Epithelial cell of proximal tubule (primary cell): ENCODE measurements at regions not wholly inside any gene's neighbourhood (a gene's known extent, or its start where the extent isn't known, plus 50 kb on each side); places are given as distances from the start of the nearest gene placed in this dataset.

Source experiments
- DNase-seq: peaks from one replicate; pipeline ENCODE4 v3.0.0-alpha.2; 2011; ENCODE audit warnings: low read depth
- H3K4me3 ChIP-seq: 2 replicates; pipeline ENCODE4 v1.5.1; 2011; ENCODE audit warnings: low read depth, mild to moderate bottlenecking, low read length
- TF ChIP-seq, protein P1 (sequence below): conservative IDR thresholded peaks from 2 replicates; pipeline ENCODE4 v1.5.1; 2012; ENCODE audit warnings: low read depth, mild to moderate bottlenecking, low read length

GRCh38 chr20:22480336-22480735, 104.0 kb downstream of the FOXA2 start:
- TF ChIP-seq, protein P1, sequence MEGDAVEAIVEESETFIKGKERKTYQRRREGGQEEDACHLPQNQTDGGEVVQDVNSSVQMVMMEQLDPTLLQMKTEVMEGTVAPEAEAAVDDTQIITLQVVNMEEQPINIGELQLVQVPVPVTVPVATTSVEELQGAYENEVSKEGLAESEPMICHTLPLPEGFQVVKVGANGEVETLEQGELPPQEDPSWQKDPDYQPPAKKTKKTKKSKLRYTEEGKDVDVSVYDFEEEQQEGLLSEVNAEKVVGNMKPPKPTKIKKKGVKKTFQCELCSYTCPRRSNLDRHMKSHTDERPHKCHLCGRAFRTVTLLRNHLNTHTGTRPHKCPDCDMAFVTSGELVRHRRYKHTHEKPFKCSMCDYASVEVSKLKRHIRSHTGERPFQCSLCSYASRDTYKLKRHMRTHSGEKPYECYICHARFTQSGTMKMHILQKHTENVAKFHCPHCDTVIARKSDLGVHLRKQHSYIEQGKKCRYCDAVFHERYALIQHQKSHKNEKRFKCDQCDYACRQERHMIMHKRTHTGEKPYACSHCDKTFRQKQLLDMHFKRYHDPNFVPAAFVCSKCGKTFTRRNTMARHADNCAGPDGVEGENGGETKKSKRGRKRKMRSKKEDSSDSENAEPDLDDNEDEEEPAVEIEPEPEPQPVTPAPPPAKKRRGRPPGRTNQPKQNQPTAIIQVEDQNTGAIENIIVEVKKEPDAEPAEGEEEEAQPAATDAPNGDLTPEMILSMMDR: no peak
- H3K4me3 ChIP-seq: no peak overlapping the region
- no peak for DNase-seq

DNA sequence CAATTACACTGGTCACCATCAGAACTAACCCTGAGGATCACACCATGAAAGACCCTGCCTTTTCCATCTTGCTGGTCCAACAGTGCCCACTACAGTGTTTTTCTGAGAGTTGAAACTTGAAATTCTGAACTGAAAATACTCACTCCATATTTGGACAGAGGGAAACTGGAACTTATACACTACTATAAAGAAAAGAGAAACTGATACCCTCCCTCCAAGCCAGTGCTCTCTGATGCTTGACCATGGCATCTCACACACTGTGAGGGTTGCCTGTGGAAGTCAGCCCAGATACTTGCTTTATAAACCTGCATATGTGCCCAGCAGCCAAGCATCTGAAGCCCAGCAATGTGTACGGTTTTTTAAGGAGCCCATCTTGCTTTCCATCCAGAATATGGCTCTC, 108.7 kb downstream of the FOXA2 start:
- H3K4me3 ChIP-seq: no peak overlapping the region
- TF ChIP-seq, protein P1: no peak
- DNase-seq: no peak

DNA sequence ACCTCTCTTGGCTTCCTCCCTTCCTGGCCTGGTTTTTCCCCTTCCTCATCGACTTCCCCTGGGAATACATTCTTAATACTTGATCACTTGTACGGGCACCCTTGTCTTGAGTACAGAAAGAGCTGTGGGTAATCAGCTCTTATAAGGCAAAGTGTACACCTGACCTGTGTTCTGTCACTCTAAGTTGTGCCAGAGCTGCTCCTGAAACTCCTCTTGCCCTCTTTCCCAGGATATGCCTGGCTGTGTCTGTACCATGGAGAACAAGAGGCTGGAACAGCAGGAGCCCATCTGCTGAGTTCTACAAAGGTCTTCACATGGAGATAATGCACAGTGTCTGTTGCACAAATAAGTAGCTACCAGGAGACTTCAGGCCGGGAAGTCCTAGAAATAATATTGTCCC, 110.1 kb downstream of the FOXA2 start:
- DNase-seq: no peak
- no peak overlapping the region for H3K4me3 ChIP-seq
- TF ChIP-seq, protein P1: no peak

GRCh38 chr20:22473293-22473692, 111.1 kb downstream of the FOXA2 start:
- no peak overlapping the region for H3K4me3 ChIP-seq
- DNase-seq: no peak
- TF ChIP-seq, protein P1: no peak

DNA sequence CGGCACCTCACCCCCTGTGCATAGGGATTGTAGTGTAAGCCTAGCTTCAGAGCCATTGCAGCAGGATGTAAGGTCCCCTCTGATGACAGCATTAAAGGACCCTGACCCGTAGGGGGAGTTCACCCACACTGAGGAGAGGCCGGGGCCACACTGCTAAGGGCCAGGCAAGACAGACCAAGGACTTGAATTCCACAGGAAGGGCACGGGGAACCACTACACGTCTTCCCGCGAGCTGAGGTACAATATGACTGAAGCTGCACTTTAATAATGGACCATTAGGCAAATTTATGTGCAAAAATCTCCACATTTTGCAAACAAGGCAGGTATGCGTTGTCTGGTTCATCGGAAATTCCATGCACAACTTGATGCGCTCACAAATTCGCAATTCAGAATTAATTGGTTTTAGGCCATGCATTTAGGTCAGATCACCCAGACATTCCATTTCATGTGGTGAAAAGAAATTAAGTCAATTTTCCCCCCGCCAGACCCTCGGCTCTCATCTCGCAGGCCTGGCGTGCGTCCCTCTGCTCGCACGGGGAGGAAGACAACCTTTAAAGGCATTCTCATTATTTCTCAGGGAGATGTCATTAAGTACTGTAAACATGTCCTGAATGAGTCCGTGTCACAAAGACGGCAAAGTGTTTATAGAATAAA, 111.8 kb downstream of the FOXA2 start:
- TF ChIP-seq, protein P1: no peak
- no peak overlapping the region for H3K4me3 ChIP-seq
- DNase-seq: no peak

- no peak for DNase-seq
- TF ChIP-seq, protein P1: no peak
- H3K4me3 ChIP-seq: no peak overlapping the region
Measured at GRCh38 chr20:22471156-22471836, 113.1 kb downstream of the FOXA2 start.

- TF ChIP-seq, protein P1: no peak
- DNase-seq: no peak
- no peak overlapping the region for H3K4me3 ChIP-seq
Measured at GRCh38 chr20:22470620-22471026, 113.7 kb downstream of the FOXA2 start.
